ENCODE measurements at regions not wholly inside any gene's neighbourhood (a gene's known extent, or its start where the extent isn't known, plus 50 kb on each side); places are given as distances from the start of the nearest gene placed in this dataset.

GRCh38 chr3:174438501-174439145 is 420.5 kb upstream of the NAALADL2 start:
- peak overlapping the region; percentile 40; the same call in 1 of the 2 replicates for H2BK20ac ChIP-seq (ENCODE audit: low read length)
- H3K36me3 ChIP-seq (ENCODE audit: control insufficient read depth in 2 of 4, insufficient read depth in 4 of 4, low read length in 3 of 4): no peaks in the 10 kb centered on the region
- no peak overlapping the region for H2BK15ac ChIP-seq (ENCODE audit: low read length)
- peak overlapping the region; percentile 79 for H4K5ac ChIP-seq (ENCODE audit: insufficient read length, low read depth, low read length)
- no peaks in the 10 kb centered on the region for H3K79me2 ChIP-seq (ENCODE audit: control insufficient read depth in 1 of 2, insufficient read depth in 2 of 2, low read length in 2 of 2)
- no peak overlapping the region for H3K56ac ChIP-seq (replicated peaks; ENCODE audit: insufficient read length, low read depth, low read length)
- H4K20me1 ChIP-seq (replicated peaks in 1 of 2; ENCODE audit: control insufficient read depth in 1 of 2, insufficient read depth in 2 of 2, low read length in 2 of 2): no peaks in the 10 kb centered on the region
- no peak overlapping the region for H3K27ac ChIP-seq (ENCODE audit: low read depth, low read length)
- no peak for TF ChIP-seq NRF1 (IDR thresholded peaks at IDR 0.05; ENCODE audit: low read depth, low read length)
- TF ChIP-seq BCL11A (IDR thresholded peaks at IDR 0.05; ENCODE audit: low read depth in 2 of 2, low read length in 2 of 2): no peak
- TF ChIP-seq SIN3A (conservative IDR thresholded peaks at IDR 0.05 in 1 of 2, IDR thresholded peaks at IDR 0.05 in 1 of 2; ENCODE audit: low read depth in 1 of 2, low read length in 2 of 2): no peak
- no peak for TF ChIP-seq ATF2 (IDR thresholded peaks at IDR 0.05; ENCODE audit: low read length)
- no peak for TF ChIP-seq CHD2 (IDR thresholded peaks at IDR 0.05; ENCODE audit: low read length)
- TF ChIP-seq KDM4A (IDR thresholded peaks at IDR 0.05; ENCODE audit: low read depth, low read length, severe bottlenecking): no peak
- TF ChIP-seq JUND (IDR thresholded peaks at IDR 0.05; ENCODE audit: low read length): no peak
- no peak for TF ChIP-seq HDAC2 (IDR thresholded peaks at IDR 0.05; ENCODE audit: borderline replicate concordance in 1 of 2, low read depth in 2 of 2, low read length in 2 of 2)
- TF ChIP-seq HDAC6 (IDR thresholded peaks at IDR 0.05; ENCODE audit: low read depth, low read length): no peak
- TF ChIP-seq YY1 (IDR thresholded peaks at IDR 0.05; ENCODE audit: low read depth, low read length): no peak
- no peak for TF ChIP-seq GTF2F1 (IDR thresholded peaks at IDR 0.05; ENCODE audit: borderline replicate concordance, low read depth, low read length)
- peaks cover 0 to 6% (median 2%) of the 10 kb centered on the region in 4 experiments; a peak in 4 of 7 replicates for H3K4me1 ChIP-seq (replicated peaks in 1 of 4; ENCODE audit: control insufficient read depth in 3 of 4, insufficient read depth in 4 of 4, low read length in 3 of 4)
- peak overlapping the region; percentile 86 to 94; a peak in 1 of 4 replicates for H3K4me2 ChIP-seq (ENCODE audit: insufficient read depth in 1 of 2, low read depth in 2 of 2, low read length in 2 of 2)
- no peak overlapping the region for H2BK5ac ChIP-seq (ENCODE audit: low read depth, low read length)
- no peaks in the 10 kb centered on the region for H3K9me3 ChIP-seq (ENCODE audit: insufficient read depth in 2 of 2, low read depth in 1 of 2, low read length in 1 of 2)
- H3K23me2 ChIP-seq (ENCODE audit: low read depth, low read length): peaks cover 7% of the 10 kb centered on the region
- no peak overlapping the region for H4K8ac ChIP-seq (ENCODE audit: extremely low read depth, insufficient read depth, low read length)
- 69% methylated on average over 5 of the region's 5 CpGs; no CpG with 5 or more reads in 1 of the 2 experiments for WGBS, 2 experiments (ENCODE audit: extremely low coverage in 1 of 2, insufficient coverage in 1 of 2, insufficient read length in 1 of 2, insufficient replicate concordance in 2 of 2, low coverage in 1 of 2, low lambda C conversion rate in 2 of 2, missing lambda C conversion rate in 1 of 2)
- no peak overlapping the region for H4K91ac ChIP-seq (replicated peaks; ENCODE audit: insufficient read length, low read length)
- H2BK12ac ChIP-seq (ENCODE audit: low read depth, low read length): no peak overlapping the region
- CTCF ChIA-PET (ENCODE audit: partially characterized antibody): interaction anchor here (1.2 to 1.3 kb wide), 3 partner anchors 9 to 312 kb away, joined by 3 read pairs; no protein-coding TSS in a partner anchor
- H3K27me3 ChIP-seq (replicated peaks in 1 of 4; ENCODE audit: control insufficient read depth in 3 of 4, extremely low read depth in 1 of 4, insufficient read depth in 3 of 4, low read length in 3 of 4): no peaks in the 10 kb centered on the region
- DNase-seq (ENCODE audit: low read depth in 1 of 2, low spot score in 2 of 2): no peak
- FAIRE-seq: no peak
- no peak overlapping the region for H3K14ac ChIP-seq (ENCODE audit: insufficient read length)
- peak overlapping the region in 1 of 4 experiments; percentile 88; a peak in 1 of 8 replicates for H3K4me3 ChIP-seq (ENCODE audit: extremely low read depth in 1 of 4, insufficient read depth in 2 of 4, low read depth in 3 of 4, low read length in 4 of 4)
- no peaks in the 10 kb centered on the region for H3K79me1 ChIP-seq (ENCODE audit: low read depth, low read length)
- H3K18ac ChIP-seq (ENCODE audit: extremely low read depth, low read length): no peak overlapping the region; the same call in 1 of the 2 replicates
- no peak overlapping the region for H2BK120ac ChIP-seq (replicated peaks; ENCODE audit: low read depth, low read length)
- H2AFZ ChIP-seq (ENCODE audit: low read length): peak overlapping the region; percentile 68; the same call in 1 of the 2 replicates
- POLR2A ChIA-PET (ENCODE audit: partially characterized antibody): no interaction called here
- H3K9ac ChIP-seq (replicated peaks in 1 of 4; ENCODE audit: extremely low read depth in 1 of 4, low read depth in 3 of 4, low read length in 3 of 4): no peak overlapping the region
- no peak overlapping the region for H3K4ac ChIP-seq (replicated peaks; ENCODE audit: insufficient read length, low read depth, low read length)
- no peak overlapping the region for H3K23ac ChIP-seq (ENCODE audit: insufficient read length)
- H2AK5ac ChIP-seq (ENCODE audit: low read depth, low read length): no peak overlapping the region
